Esophagus squamous epithelium (tissue), 5 donors: ENCODE measurements at regions not wholly inside any gene's neighbourhood (a gene's known extent, or its start where the extent isn't known, plus 50 kb on each side); places are given as distances from the start of the nearest gene placed in this dataset.

Experiments
- DNase-seq: peaks from one replicate; lab custom pipeline; 2025; lab: John Stamatoyannopoulos, UW
- H3K27ac ChIP-seq, 4 donors: fragments of 200-600 bp; sonication (generic); one replicate each; pipeline ENCODE4 v1.5.1; 2016 to 2019; ENCODE audit warnings: mild to moderate bottlenecking in 1 of 4
- H3K27me3 ChIP-seq, 4 donors: fragments of 200-600 bp; sonication (generic); 1 replicate in 3 of 4; 2 replicates in 1 of 4; pipeline versions ENCODE4 v1.5.1 to v1.6.0; 2017 to 2021; ENCODE audit warnings: antibody characterized with exemption in 1 of 4
- H3K36me3 ChIP-seq, 3 donors: fragments of 200-600 bp; sonication (generic); one replicate each; pipeline ENCODE4 v1.5.1; 2016 to 2019
- H3K4me1 ChIP-seq, 3 donors: fragments of 200-600 bp; sonication (generic); one replicate each; pipeline ENCODE4 v1.5.1; 2017 to 2019
- H3K4me3 ChIP-seq, 4 donors: fragments of 200-600 bp; sonication (generic); 1 replicate in 3 of 4; 2 replicates in 1 of 4; pipeline ENCODE4 v1.5.1; 2016 to 2019; ENCODE audit warnings: mild to moderate bottlenecking in 2 of 4, moderate library complexity in 1 of 4
- H3K9me3 ChIP-seq, 3 donors: fragments of 200-600 bp; sonication (generic); one replicate each; pipeline ENCODE4 v1.5.1; 2016 to 2019
- CTCF ChIP-seq, 6 experiments: fragments of 450-650 bp in 4 of 6; fragments of 200-600 bp in 2 of 6; sonication (generic) in 2 of 6; IDR thresholded peaks; one replicate each; pipeline ENCODE4 v1.5.1; 2016 to 2019; ENCODE audit warnings: antibody characterized with exemption in 6 of 6, mild to moderate bottlenecking in 4 of 6, moderate library complexity in 4 of 6
- POLR2A ChIP-seq, 4 donors: fragments of 450-650 bp; IDR thresholded peaks; one replicate each; pipeline ENCODE4 v1.6.1; 2017; ENCODE audit warnings: antibody characterized with exemption in 4 of 4, mild to moderate bottlenecking in 4 of 4, moderate library complexity in 3 of 4
- WGBS, 2 donors: methylation state at CpG; one replicate each; pipeline ENCODE4 v1.1.5; 2018; 5-methylcytosine and 5-hydroxymethylcytosine counted together
- intact Hi-C: fragments of 100-400 bp; cut with DNase I; formaldehyde crosslinking; loops from one replicate; pipeline ENCODE4 v1.15.0; 2022
- donor health status: DM: yes; HTN: yes; CAD: no.

GRCh38 chr2:236976266-236977062 lies 109.2 kb upstream of the COPS8 start:
- intact Hi-C loops, result no loop called here
- no peak overlapping the region for H3K4me3 ChIP-seq
- H3K27ac ChIP-seq, result peak overlapping the region in 2 of 4 donors; percentile 15 to 66
- no peaks in the 10 kb centered on the region for H3K9me3 ChIP-seq
- no peak for DNase-seq
- H3K27me3 ChIP-seq, result peaks cover 0 to 17% (median 0%) of the 10 kb centered on the region in 4 donors
- WGBS, 2 donors, result 48 to 64% methylated on average over 4 to 8 of the region's 8 CpGs
- peaks cover 4 to 22% (median 15%) of the 10 kb centered on the region in 3 donors for H3K4me1 ChIP-seq
- TF ChIP-seq CTCF (IDR thresholded peaks at IDR 0.05) (no peak), POLR2A (IDR thresholded peaks at IDR 0.05) (no peak)
- H3K36me3 ChIP-seq, result no peaks in the 10 kb centered on the region

GRCh38 chr2:236977063-236977851 lies 108.4 kb upstream of the COPS8 start:
- Histone ChIP-seq H3K27ac (peak overlapping the region in 1 of 4 donors; percentile 66), H3K4me1 (peaks cover 3 to 15% (median 12%) of the 10 kb centered on the region in 3 donors), H3K27me3 (peaks cover 0 to 12% (median 0%) of the 10 kb centered on the region in 4 donors), H3K4me3 (no peak overlapping the region), H3K36me3 (no peaks in the 10 kb centered on the region), H3K9me3 (no peaks in the 10 kb centered on the region)
- no peak for DNase-seq
- WGBS, 2 donors, result 61 to 75% methylated on average over 11 of the region's 11 CpGs
- intact Hi-C loops, result no loop called here
- TF ChIP-seq POLR2A (IDR thresholded peaks at IDR 0.05) (no peak), CTCF (IDR thresholded peaks at IDR 0.05) (no peak)

- peaks cover 0 to 8% (median 6%) of the 10 kb centered on the region in 3 donors for H3K4me1 ChIP-seq
- H3K36me3 ChIP-seq, result no peaks in the 10 kb centered on the region
- DNase-seq, result no peak
- peaks cover 0 to 6% (median 0%) of the 10 kb centered on the region in 4 donors for H3K27me3 ChIP-seq
- TF ChIP-seq CTCF (IDR thresholded peaks at IDR 0.05) (no peak), POLR2A (IDR thresholded peaks at IDR 0.05) (no peak)
- no peak overlapping the region for H3K4me3 ChIP-seq
- WGBS, 2 donors, result 81 to 88% methylated on average over 7 of the region's 7 CpGs
- no peak overlapping the region for H3K27ac ChIP-seq
- peaks cover 0 to 2% (median 0%) of the 10 kb centered on the region in 3 donors for H3K9me3 ChIP-seq
- intact Hi-C loops, result no loop called here
These were observed 107.8 kb upstream of the COPS8 start for GRCh38 chr2:236977852-236978398.

GRCh38 chr2:236979664-236980063 lies 106.0 kb upstream of the COPS8 start:
- no peak for DNase-seq
- intact Hi-C loops, result no loop called here
- no peak for TF ChIP-seq POLR2A (IDR thresholded peaks at IDR 0.05)
- no peak for TF ChIP-seq CTCF (IDR thresholded peaks at IDR 0.05)

More at GRCh38 chr2:236979664-236980063, 106.0 kb upstream of the COPS8 start:
- 84 to 95% methylated on average over 3 of the region's 3 CpGs for WGBS, 2 donors
- H3K9me3 ChIP-seq, result peaks cover 0 to 9% (median 6%) of the 10 kb centered on the region in 3 donors
- H3K4me1 ChIP-seq, result no peaks in the 10 kb centered on the region
- no peak overlapping the region for H3K4me3 ChIP-seq
- H3K36me3 ChIP-seq, result no peaks in the 10 kb centered on the region
- no peak overlapping the region for H3K27ac ChIP-seq
- peaks cover 0 to 6% (median 0%) of the 10 kb centered on the region in 4 donors for H3K27me3 ChIP-seq
